H1 (cell line): ENCODE measurements at regions not wholly inside any gene's neighbourhood (a gene's known extent, or its start where the extent isn't known, plus 50 kb on each side); places are given as distances from the start of the nearest gene placed in this dataset.

ENCODE experiments used
- CTCF ChIA-PET: fragments of 300-600 bp; sonication (Branson Sonifier 250); formaldehyde crosslinking; loops from one replicate; lab custom pipeline; 2021; ENCODE audit not compliant: partially characterized antibody; lab: Charles Lee
- POLR2A ChIA-PET: fragments of 300-600 bp; sonication (Branson Sonifier 250); formaldehyde crosslinking; loops from one replicate; lab custom pipeline; 2021; ENCODE audit warnings: inconsistent platforms; ENCODE audit not compliant: partially characterized antibody; lab: Charles Lee
- DNase-seq, 2 experiments: peaks; one replicate each; pipeline versions ENCODE4 v3.0.0 to v3.0.0-alpha.2; 2010 to 2022; ENCODE audit warnings: low spot score in 2 of 2, low read depth in 1 of 2, mixed read lengths in 1 of 2
- FAIRE-seq: peaks from 2 replicates; lab custom pipeline; 2011; peaks lifted over from hg19 to GRCh38; lab: Jason Lieb, UNC
- H2AFZ ChIP-seq: 2 replicates; pipeline ENCODE4 v1.8.1; 2012; ENCODE audit warnings: low read length, inconsistent platforms
- H2AK5ac ChIP-seq: 2 replicates; pipeline ENCODE4 v1.6.1; 2013; ENCODE audit warnings: low read depth, low read length
- H2BK120ac ChIP-seq: replicated peaks from 2 replicates; pipeline ENCODE3; 2013; ENCODE audit warnings: low read depth, low read length, inconsistent platforms
- H2BK12ac ChIP-seq: 2 replicates; pipeline ENCODE4 v1.6.1; 2013; ENCODE audit warnings: low read depth, low read length
- H2BK15ac ChIP-seq: 2 replicates; pipeline ENCODE4 v1.6.1; 2013; ENCODE audit warnings: low read length
- H2BK20ac ChIP-seq: 2 replicates; pipeline ENCODE4 v1.6.1; 2013; ENCODE audit warnings: low read length
- H2BK5ac ChIP-seq: 2 replicates; pipeline ENCODE4 v1.6.1; 2013; ENCODE audit warnings: low read depth, low read length
- H3K14ac ChIP-seq: 2 replicates; pipeline ENCODE4 v1.6.1; 2013; ENCODE audit warnings: inconsistent platforms; ENCODE audit not compliant: insufficient read length
- H3K18ac ChIP-seq: 2 replicates; pipeline ENCODE4 v1.6.1; 2013; ENCODE audit warnings: low read length; ENCODE audit errors: extremely low read depth
- H3K23ac ChIP-seq: 2 replicates; pipeline ENCODE4 v1.6.1; 2013; ENCODE audit warnings: inconsistent platforms; ENCODE audit not compliant: insufficient read length
- H3K23me2 ChIP-seq: 2 replicates; pipeline ENCODE4 v1.6.1; 2013; ENCODE audit warnings: low read depth, low read length
- H3K27ac ChIP-seq: 2 replicates; pipeline ENCODE4 v1.6.1; 2011; ENCODE audit warnings: low read depth, low read length, inconsistent platforms
- H3K27me3 ChIP-seq, 4 experiments: replicated peaks in 1 of 4; 1 replicate in 1 of 4; 2 replicates in 3 of 4; pipeline versions ENCODE4 v1.6.1 to v1.8.1; 2011 to 2013; ENCODE audit warnings: low read length in 3 of 4, mild to moderate bottlenecking in 3 of 4, inconsistent platforms in 2 of 4, mixed read lengths in 2 of 4, moderate library complexity in 1 of 4; ENCODE audit not compliant: control insufficient read depth in 3 of 4, insufficient read depth in 3 of 4; ENCODE audit errors: extremely low read depth in 1 of 4
- H3K36me3 ChIP-seq, 4 experiments: 2 replicates each; pipeline versions ENCODE4 v1.6.1 to v1.8.1; 2011 to 2013; ENCODE audit warnings: mild to moderate bottlenecking in 4 of 4, low read length in 3 of 4, moderate library complexity in 2 of 4, control low read depth in 1 of 4, inconsistent platforms in 1 of 4; ENCODE audit not compliant: insufficient read depth in 4 of 4, control insufficient read depth in 2 of 4
- H3K4ac ChIP-seq: replicated peaks from 2 replicates; pipeline ENCODE3; 2013; ENCODE audit warnings: low read length, low read depth, mixed read lengths, inconsistent platforms; ENCODE audit not compliant: insufficient read length
- H3K4me1 ChIP-seq, 4 experiments: replicated peaks in 1 of 4; 1 replicate in 1 of 4; 2 replicates in 3 of 4; pipeline versions ENCODE4 v1.6.1 to v1.8.1; 2011 to 2013; ENCODE audit warnings: low read length in 3 of 4, inconsistent platforms in 2 of 4, mixed read lengths in 1 of 4; ENCODE audit not compliant: insufficient read depth in 4 of 4, control insufficient read depth in 3 of 4
- H3K4me2 ChIP-seq, 2 experiments: 2 replicates each; pipeline versions ENCODE4 v1.6.1 to v1.8.1; 2011 to 2013; ENCODE audit warnings: low read depth in 2 of 2, low read length in 2 of 2, control low read depth in 1 of 2, inconsistent platforms in 1 of 2, mild to moderate bottlenecking in 1 of 2; ENCODE audit not compliant: insufficient read depth in 1 of 2
- H3K4me3 ChIP-seq, 4 experiments: fragments of 200-600, 300-600 bp in 1 of 4; sonication (generic), shearing (Covaris generic), sonication (Bioruptor Twin) in 1 of 4; 2 replicates each; pipeline versions ENCODE4 v1.5.1 to v1.8.1; 2011 to 2016; ENCODE audit warnings: low read length in 4 of 4, low read depth in 3 of 4, control low read depth in 2 of 4, inconsistent platforms in 2 of 4, mild to moderate bottlenecking in 2 of 4, mixed read lengths in 1 of 4, moderate library complexity in 1 of 4; ENCODE audit not compliant: insufficient read depth in 2 of 4; ENCODE audit errors: extremely low read depth in 1 of 4
- H3K56ac ChIP-seq: replicated peaks from 2 replicates; pipeline ENCODE3; 2013; ENCODE audit warnings: low read depth, mild to moderate bottlenecking, mixed read lengths, low read length, inconsistent platforms; ENCODE audit not compliant: insufficient read length
- H3K79me1 ChIP-seq: 2 replicates; pipeline ENCODE4 v1.6.1; 2013; ENCODE audit warnings: low read depth, low read length, control low read depth
- H3K79me2 ChIP-seq, 2 experiments: 2 replicates each; pipeline versions ENCODE4 v1.6.1 to v1.8.1; 2012 to 2013; ENCODE audit warnings: low read length in 2 of 2, mild to moderate bottlenecking in 2 of 2, inconsistent platforms in 1 of 2; ENCODE audit not compliant: insufficient read depth in 2 of 2, control insufficient read depth in 1 of 2
- H3K9ac ChIP-seq, 4 experiments: replicated peaks in 1 of 4; 1 replicate in 1 of 4; 2 replicates in 3 of 4; pipeline versions ENCODE4 v1.6.1 to v1.8.1; 2011 to 2013; ENCODE audit warnings: low read depth in 3 of 4, low read length in 3 of 4, control low read depth in 2 of 4, mild to moderate bottlenecking in 2 of 4, moderate library complexity in 2 of 4, inconsistent platforms in 1 of 4; ENCODE audit errors: extremely low read depth in 1 of 4
- H3K9me3 ChIP-seq, 2 experiments: 2 replicates each; pipeline versions ENCODE4 v1.6.1 to v1.8.1; 2012 to 2013; ENCODE audit warnings: mild to moderate bottlenecking in 2 of 2, moderate library complexity in 2 of 2, control low read depth in 1 of 2, inconsistent platforms in 1 of 2, low read depth in 1 of 2, low read length in 1 of 2, mixed read lengths in 1 of 2; ENCODE audit not compliant: insufficient read depth in 2 of 2
- H4K20me1 ChIP-seq, 2 experiments: replicated peaks in 1 of 2; 2 replicates each; pipeline versions ENCODE3 to v1.8.1; 2011 to 2013; ENCODE audit warnings: inconsistent platforms in 2 of 2, low read length in 2 of 2, mild to moderate bottlenecking in 1 of 2; ENCODE audit not compliant: insufficient read depth in 2 of 2, control insufficient read depth in 1 of 2
- H4K5ac ChIP-seq: 2 replicates; pipeline ENCODE4 v1.6.1; 2013; ENCODE audit warnings: low read length, low read depth, mixed read lengths, inconsistent platforms; ENCODE audit not compliant: insufficient read length
- H4K8ac ChIP-seq: 2 replicates; pipeline ENCODE4 v1.8.0; 2013; ENCODE audit warnings: mild to moderate bottlenecking, moderate library complexity, low read length, inconsistent platforms; ENCODE audit not compliant: insufficient read depth; ENCODE audit errors: extremely low read depth
- H4K91ac ChIP-seq: replicated peaks from 2 replicates; pipeline ENCODE3; 2013; ENCODE audit warnings: low read length, mixed read lengths, inconsistent platforms; ENCODE audit not compliant: insufficient read length
- BACH1 ChIP-seq: IDR thresholded peaks from 2 replicates; pipeline ENCODE4 v1.6.1; 2012; ENCODE audit warnings: low read length, improper control_type of control experiment
- BRCA1 ChIP-seq: IDR thresholded peaks from 2 replicates; pipeline ENCODE4 v1.6.1; 2012; ENCODE audit warnings: low read depth, low read length, improper control_type of control experiment
- CBX8 ChIP-seq: fragments of 300-800, 300-1000 bp; sonication (generic); IDR thresholded peaks from 2 replicates; pipeline ENCODE4 v1.7.1; 2016; ENCODE audit warnings: low read depth, low read length, borderline replicate concordance
- CTBP2 ChIP-seq: IDR thresholded peaks from 2 replicates; pipeline ENCODE4 v1.7.0; 2011; ENCODE audit warnings: borderline replicate concordance, mild to moderate bottlenecking, moderate library complexity, mixed read lengths, low read length; ENCODE audit not compliant: insufficient read depth, insufficient read length
- CTCF ChIP-seq, 3 experiments: IDR thresholded peaks; 1 replicate in 2 of 3; 2 replicates in 1 of 3; pipeline versions ENCODE4 v1.5.1 to v1.6.1; 2011; ENCODE audit warnings: low read length in 3 of 3, mild to moderate bottlenecking in 3 of 3, inconsistent platforms in 2 of 3, low read depth in 1 of 3, moderate library complexity in 1 of 3; ENCODE audit not compliant: insufficient read depth in 1 of 3; ENCODE audit errors: control extremely low read depth in 1 of 3
- E2F6 ChIP-seq: IDR thresholded peaks from 2 replicates; pipeline ENCODE4 v1.6.1; 2012; ENCODE audit warnings: inconsistent platforms
- GTF2F1 ChIP-seq: IDR thresholded peaks from 2 replicates; pipeline ENCODE4 v1.6.1; 2012; ENCODE audit warnings: low read depth, low read length, improper control_type of control experiment, borderline replicate concordance
- HDAC6 ChIP-seq: IDR thresholded peaks from one replicate; pipeline ENCODE4 v1.7.1; 2012; ENCODE audit warnings: low read depth, mild to moderate bottlenecking, inconsistent platforms, low read length, moderate library complexity
- KDM5A ChIP-seq: fragments of 200-600 bp; IDR thresholded peaks from 2 replicates; pipeline ENCODE4 v1.7.1; 2012; ENCODE audit warnings: mild to moderate bottlenecking, low read length, inconsistent platforms, mixed read lengths
- POLR2AphosphoS5 ChIP-seq: IDR thresholded peaks from 2 replicates; pipeline ENCODE4 v1.6.1; 2011; ENCODE audit warnings: low read depth, low read length
- TAF7 ChIP-seq: optimal IDR thresholded peaks from 2 replicates; pipeline ENCODE3; 2011; ENCODE audit warnings: low read depth, mild to moderate bottlenecking, inconsistent platforms, low read length, moderate library complexity, borderline replicate concordance
- YY1 ChIP-seq: IDR thresholded peaks from 2 replicates; pipeline ENCODE4 v1.6.1; 2011; ENCODE audit warnings: low read depth, mild to moderate bottlenecking, low read length
- WGBS, 2 experiments: shearing (Covaris generic) in 1 of 2; methylation state at CpG; one replicate each; pipeline versions ENCODE4 v1.1.6 to v1.1.7; 2013 to 2015; ENCODE audit warnings: low lambda C conversion rate in 2 of 2, mixed read lengths in 2 of 2, inconsistent platforms in 1 of 2, low coverage in 1 of 2, missing lambda C conversion rate in 1 of 2; ENCODE audit not compliant: insufficient replicate concordance in 2 of 2, insufficient coverage in 1 of 2, insufficient read length in 1 of 2; ENCODE audit errors: extremely low coverage in 1 of 2, missing lambda C conversion rate in 1 of 2; 5-methylcytosine and 5-hydroxymethylcytosine counted together

GRCh38 chr13:108084840-108085239 lies 130.5 kb downstream of the LIG4 start:
- Histone ChIP-seq H3K23ac (no peak overlapping the region), H3K14ac (no peak overlapping the region), H3K9ac (no peak overlapping the region), H2BK120ac (no peak overlapping the region), H4K5ac (no peak overlapping the region), H2BK20ac (no peak overlapping the region), H3K4ac (no peak overlapping the region), H3K27me3 (no peaks in the 10 kb centered on the region), H3K4me2 (no peak overlapping the region), H4K8ac (no peak overlapping the region), H4K91ac (no peak overlapping the region), H3K56ac (no peak overlapping the region), H2AFZ (no peak overlapping the region), H3K9me3 (no peaks in the 10 kb centered on the region), H2BK15ac (no peak overlapping the region), H3K18ac (no peak overlapping the region), H2BK12ac (no peak overlapping the region), H3K23me2 (no peaks in the 10 kb centered on the region), H3K4me1 (peaks cover 0 to 3% (median 0%) of the 10 kb centered on the region in 4 experiments; a peak in 2 of 7 replicates), H3K36me3 (no peaks in the 10 kb centered on the region), H4K20me1 (no peaks in the 10 kb centered on the region), H3K4me3 (no peak overlapping the region), H3K79me2 (no peaks in the 10 kb centered on the region), H2AK5ac (no peak overlapping the region), H3K79me1 (no peaks in the 10 kb centered on the region), H2BK5ac (no peak overlapping the region), H3K27ac (no peak overlapping the region)
- DNase-seq: no peak
- 90% methylated on average over 3 of the region's 3 CpGs; no CpG with 5 or more reads in 1 of the 2 experiments for WGBS, 2 experiments
- ChIA-PET POLR2A (no interaction called here), CTCF (interaction anchor here (0.6 to 2.2 kb wide), 5 partner anchors 14 to 71 kb away, joined by 3 to 11 read pairs (median 3); no protein-coding TSS in a partner anchor)
- FAIRE-seq: no peak
- TF ChIP-seq TAF7: no peak
- TF ChIP-seq POLR2AphosphoS5: no peak
- no peak for TF ChIP-seq CBX8
- no peak for TF ChIP-seq HDAC6
- TF ChIP-seq KDM5A: no peak
- TF ChIP-seq CTCF (IDR thresholded peaks at IDR 0.05; ENCODE audit: control extremely low read depth in 1 of 3, insufficient read depth in 1 of 3, low read depth in 1 of 3, low read length in 3 of 3): no peak
- TF ChIP-seq GTF2F1: no peak
- TF ChIP-seq BRCA1: no peak
- TF ChIP-seq YY1: no peak
- TF ChIP-seq BACH1: no peak
- no peak for TF ChIP-seq E2F6
- no peak for TF ChIP-seq CTBP2
